Neuronal stem cell (in vitro differentiated cells): ENCODE measurements at regions not wholly inside any gene's neighbourhood (a gene's known extent, or its start where the extent isn't known, plus 50 kb on each side); places are given as distances from the start of the nearest gene placed in this dataset.
A peak's percentile ranks its signal among the peaks of the same experiment; 100 is the strongest.

ENCODE experiments used
- DNase-seq: peaks from one replicate; pipeline ENCODE4 v3.0.0-alpha.2; 2013; ENCODE audit warnings: low spot score
- H2AFZ ChIP-seq: one replicate; pipeline ENCODE4 v1.6.1; 2013; ENCODE audit warnings: mild to moderate bottlenecking, low read length, inconsistent platforms
- H2AK5ac ChIP-seq: 2 replicates; pipeline ENCODE4 v1.6.1; 2013; ENCODE audit warnings: low read depth, mild to moderate bottlenecking, inconsistent platforms, low read length, moderate library complexity, mixed read lengths
- H2BK120ac ChIP-seq: 2 replicates; pipeline ENCODE4 v1.6.1; 2013; ENCODE audit warnings: low read depth, mild to moderate bottlenecking, inconsistent platforms, low read length, moderate library complexity, mixed read lengths
- H2BK12ac ChIP-seq: one replicate; pipeline ENCODE4 v1.6.1; 2013; ENCODE audit warnings: low read length, inconsistent platforms
- H2BK15ac ChIP-seq: 2 replicates; pipeline ENCODE4 v1.6.1; 2013; ENCODE audit warnings: mild to moderate bottlenecking, low read length, inconsistent platforms, mixed read lengths
- H2BK5ac ChIP-seq: one replicate; pipeline ENCODE4 v1.6.1; 2013; ENCODE audit warnings: inconsistent platforms, mild to moderate bottlenecking, low read length, moderate library complexity
- H3K14ac ChIP-seq: one replicate; pipeline ENCODE4 v1.6.1; 2013; ENCODE audit warnings: low read length, inconsistent platforms
- H3K18ac ChIP-seq: 2 replicates; pipeline ENCODE4 v1.6.1; 2013; ENCODE audit warnings: low read length, inconsistent platforms
- H3K23ac ChIP-seq: 2 replicates; pipeline ENCODE4 v1.6.1; 2013; ENCODE audit warnings: low read depth, mild to moderate bottlenecking, mixed read lengths, low read length, inconsistent platforms; ENCODE audit not compliant: poor library complexity
- H3K27ac ChIP-seq: replicated peaks from 3 replicates; pipeline ENCODE4 v1.5.1; 2013; ENCODE audit warnings: low read length, inconsistent platforms
- H3K27me3 ChIP-seq, 3 experiments: 2 replicates each; pipeline ENCODE4 v1.6.1; 2013; ENCODE audit warnings: low read length in 3 of 3, mild to moderate bottlenecking in 2 of 3, inconsistent platforms in 1 of 3, low read depth in 1 of 3, mixed read lengths in 1 of 3, moderate library complexity in 1 of 3; ENCODE audit not compliant: control insufficient read depth in 3 of 3, insufficient read depth in 3 of 3
- H3K36me3 ChIP-seq, 2 donors: replicated peaks in 1 of 2; 2 replicates each; pipeline ENCODE4 v1.6.1; 2013; ENCODE audit warnings: low read length in 2 of 2; ENCODE audit not compliant: control insufficient read depth in 2 of 2, insufficient read depth in 2 of 2
- H3K4ac ChIP-seq: 2 replicates; pipeline ENCODE4 v1.6.1; 2013; ENCODE audit warnings: inconsistent platforms, mild to moderate bottlenecking, low read length, moderate library complexity
- H3K4me1 ChIP-seq, 2 donors: 1 replicate in 1 of 2; 2 replicates in 1 of 2; pipeline ENCODE4 v1.6.1; 2013; ENCODE audit warnings: low read length in 2 of 2, low read depth in 1 of 2; ENCODE audit not compliant: control insufficient read depth in 2 of 2, insufficient read depth in 1 of 2
- H3K4me2 ChIP-seq: one replicate; pipeline ENCODE4 v1.6.1; 2013; ENCODE audit warnings: mild to moderate bottlenecking, low read length, inconsistent platforms; ENCODE audit not compliant: insufficient read depth, poor library complexity, severe bottlenecking
- H3K4me3 ChIP-seq, 2 donors: 2 replicates each; pipeline ENCODE4 v1.5.1; 2013; ENCODE audit warnings: low read length in 2 of 2, mild to moderate bottlenecking in 2 of 2, inconsistent platforms in 1 of 2, moderate library complexity in 1 of 2
- H3K79me1 ChIP-seq: one replicate; pipeline ENCODE4 v1.6.1; 2013; ENCODE audit warnings: low read depth, mild to moderate bottlenecking, inconsistent platforms, low read length, moderate library complexity
- H3K9ac ChIP-seq: one replicate; pipeline ENCODE4 v1.6.1; 2013; ENCODE audit warnings: mild to moderate bottlenecking, low read depth, low read length, inconsistent platforms; ENCODE audit not compliant: poor library complexity
- H3K9me3 ChIP-seq, 2 donors: replicated peaks in 1 of 2; 2 replicates each; pipeline versions ENCODE3 to v1.6.1; 2013; ENCODE audit warnings: low read length in 2 of 2, mild to moderate bottlenecking in 2 of 2, inconsistent platforms in 1 of 2, low read depth in 1 of 2, mixed read lengths in 1 of 2, moderate library complexity in 1 of 2; ENCODE audit not compliant: control insufficient read depth in 2 of 2, insufficient read depth in 1 of 2
- H4K8ac ChIP-seq: one replicate; pipeline ENCODE4 v1.6.1; 2013; ENCODE audit warnings: low read depth, mild to moderate bottlenecking, inconsistent platforms, low read length, moderate library complexity
- H4K91ac ChIP-seq: one replicate; pipeline ENCODE4 v1.6.1; 2013; ENCODE audit warnings: low read length, low read depth, mild to moderate bottlenecking, inconsistent platforms; ENCODE audit not compliant: poor library complexity
- WGBS, 2 donors: extraction: QIAGEN DNeasy Blood & Tissue Kit; methylation state at CpG; one replicate each; pipeline ENCODE4 v1.1.7; 2013; ENCODE audit warnings: missing lambda C conversion rate in 2 of 2, mixed read lengths in 1 of 2; ENCODE audit not compliant: insufficient read length in 2 of 2, insufficient replicate concordance in 1 of 2; ENCODE audit errors: extremely low coverage in 2 of 2; 5-methylcytosine and 5-hydroxymethylcytosine counted together

DNA sequence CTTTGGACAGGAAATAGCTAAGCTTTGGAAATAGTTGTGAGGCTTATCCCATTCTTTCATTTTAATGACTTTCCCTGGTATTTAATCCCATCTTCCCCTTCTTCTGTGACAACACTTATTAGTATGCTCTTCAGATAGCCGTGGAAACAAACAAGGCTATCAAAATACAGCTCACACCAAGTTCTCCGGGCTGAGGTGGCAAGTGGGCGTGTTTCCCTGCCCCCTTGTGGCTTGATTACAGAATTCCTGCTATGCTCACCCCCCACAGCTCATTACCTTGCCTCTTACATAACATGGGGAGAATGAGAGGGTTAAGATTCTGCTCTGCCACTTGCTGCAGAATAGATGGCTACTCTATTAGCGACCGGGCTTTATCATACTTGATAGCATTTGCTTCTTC, 437.1 kb upstream of the TLE4 start:
- Histone ChIP-seq H2AFZ (no peak overlapping the region), H2BK120ac (no peak overlapping the region), H2BK5ac (no peak overlapping the region), H3K9me3 (no peaks in the 10 kb centered on the region), H2BK12ac (no peak overlapping the region), H3K4me2 (no peak overlapping the region), H3K9ac (no peak overlapping the region), H2AK5ac (no peak overlapping the region), H3K4ac (no peak overlapping the region), H3K18ac (no peak overlapping the region), H3K27me3 (no peaks in the 10 kb centered on the region), H3K79me1 (no peaks in the 10 kb centered on the region), H3K27ac (no peak overlapping the region), H3K4me3 (no peak overlapping the region), H3K14ac (no peak overlapping the region), H3K36me3 (no peaks in the 10 kb centered on the region), H3K23ac (no peak overlapping the region), H4K8ac (no peak overlapping the region), H2BK15ac (no peak overlapping the region), H4K91ac (no peak overlapping the region), H3K4me1 (peaks cover 1 to 9% of the 10 kb centered on the region in 2 donors)
- peak; percentile 31 for DNase-seq
- no CpG with 5 or more reads among the region's 5 CpGs for WGBS, 2 donors

GRCh38 chr9:79135681-79136415, 435.9 kb upstream of the TLE4 start:
- Histone ChIP-seq H3K27me3 (no peaks in the 10 kb centered on the region), H3K4me3 (no peak overlapping the region), H3K18ac (no peak overlapping the region), H2BK12ac (no peak overlapping the region), H4K8ac (no peak overlapping the region), H3K23ac (no peak overlapping the region), H2AFZ (no peak overlapping the region), H3K36me3 (no peaks in the 10 kb centered on the region), H3K4ac (no peak overlapping the region), H3K9me3 (no peaks in the 10 kb centered on the region), H3K9ac (no peak overlapping the region), H2BK5ac (no peak overlapping the region), H4K91ac (no peak overlapping the region), H3K4me2 (no peak overlapping the region), H2BK15ac (no peak overlapping the region), H3K79me1 (no peaks in the 10 kb centered on the region), H2BK120ac (no peak overlapping the region), H3K14ac (no peak overlapping the region), H3K4me1 (peaks cover 1 to 9% of the 10 kb centered on the region in 2 donors), H2AK5ac (no peak overlapping the region), H3K27ac (no peak overlapping the region)
- DNase-seq = no peak
- WGBS, 2 donors = no CpG with 5 or more reads among the region's 5 CpGs

DNA sequence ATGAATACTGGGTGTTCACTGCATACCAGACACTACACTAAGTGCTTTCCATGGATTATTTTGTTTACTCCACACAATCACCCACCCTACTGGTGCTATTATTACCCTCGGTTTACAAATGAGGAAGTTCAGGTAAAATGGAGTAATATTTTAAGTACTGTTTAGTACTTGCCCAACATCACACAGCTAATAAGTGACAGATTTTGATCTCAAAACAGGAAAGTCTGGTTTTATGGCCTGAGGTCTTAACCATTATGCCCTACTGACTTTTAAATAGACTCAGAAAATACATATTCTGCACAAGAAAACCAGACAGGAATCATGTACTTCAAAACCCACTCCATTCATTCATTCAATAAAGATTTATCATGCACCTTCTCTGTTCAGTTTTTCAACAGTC, 431.0 kb upstream of the TLE4 start:
- no peak overlapping the region for H2AK5ac ChIP-seq
- no peak overlapping the region for H3K4me3 ChIP-seq
- H2BK12ac ChIP-seq = no peak overlapping the region
- no peak overlapping the region for H4K91ac ChIP-seq
- no peak overlapping the region for H3K9ac ChIP-seq
- DNase-seq = no peak
- H3K27ac ChIP-seq = no peak overlapping the region
- H2AFZ ChIP-seq = no peak overlapping the region
- no peaks in the 10 kb centered on the region for H3K9me3 ChIP-seq
- no peaks in the 10 kb centered on the region for H3K36me3 ChIP-seq
- H2BK120ac ChIP-seq = no peak overlapping the region
- H2BK5ac ChIP-seq = no peak overlapping the region
- no peak overlapping the region for H3K4ac ChIP-seq
- H4K8ac ChIP-seq = no peak overlapping the region
- no peak overlapping the region for H2BK15ac ChIP-seq
- H3K27me3 ChIP-seq = no peaks in the 10 kb centered on the region
- H3K79me1 ChIP-seq = no peaks in the 10 kb centered on the region
- no peak overlapping the region for H3K23ac ChIP-seq
- no CpG with 5 or more reads among the region's 1 CpG for WGBS, 2 donors
- no peaks in the 10 kb centered on the region for H3K4me1 ChIP-seq
- H3K4me2 ChIP-seq = no peak overlapping the region
- no peak overlapping the region for H3K14ac ChIP-seq
- H3K18ac ChIP-seq = no peak overlapping the region

- Histone ChIP-seq H3K23ac (no peak overlapping the region), H4K8ac (no peak overlapping the region), H2BK12ac (no peak overlapping the region), H3K4me1 (no peaks in the 10 kb centered on the region), H3K18ac (no peak overlapping the region), H2BK5ac (no peak overlapping the region), H3K27me3 (no peaks in the 10 kb centered on the region), H3K14ac (no peak overlapping the region), H2BK120ac (no peak overlapping the region), H2AFZ (no peak overlapping the region), H4K91ac (no peak overlapping the region), H2BK15ac (no peak overlapping the region), H3K36me3 (no peaks in the 10 kb centered on the region), H3K4me3 (no peak overlapping the region), H3K4me2 (no peak overlapping the region), H3K9me3 (no peaks in the 10 kb centered on the region), H3K4ac (no peak overlapping the region), H3K79me1 (no peaks in the 10 kb centered on the region), H3K27ac (no peak overlapping the region), H2AK5ac (no peak overlapping the region), H3K9ac (no peak overlapping the region)
- no peak for DNase-seq
Measured at GRCh38 chr9:79143211-79143610, 428.6 kb upstream of the TLE4 start.
